ENCODE measurements at regions not wholly inside any gene's neighbourhood (a gene's known extent, or its start where the extent isn't known, plus 50 kb on each side); places are given as distances from the start of the nearest gene placed in this dataset.

- ChIA-PET CTCF (no interaction called here), POLR2A (no interaction called here)
- Mint-ChIP-seq H3K27me3 (peaks cover 9 to 17% of the 10 kb centered on the region in 2 donors), H3K36me3 (peaks cover 0 to 2% (median 0%) of the 10 kb centered on the region in 3 donors), H3K4me3 (no peak overlapping the region), H3K4me1 (no peaks in the 10 kb centered on the region), H3K27ac (no peak overlapping the region), H3K9me3 (no peaks in the 10 kb centered on the region)
- Histone ChIP-seq H3K4me3 (ENCODE audit: low read length) (no peak overlapping the region), H3K36me3 (ENCODE audit: insufficient read depth, low read length) (no peaks in the 10 kb centered on the region), H3K27me3 (ENCODE audit: insufficient read depth, low read length, poor library complexity, severe bottlenecking) (peaks cover 4% of the 10 kb centered on the region), H3K9me3 (ENCODE audit: low read length) (no peaks in the 10 kb centered on the region), H3K27ac (ENCODE audit: low read depth, low read length) (no peak overlapping the region), H3K4me1 (ENCODE audit: insufficient read depth, low read length) (no peaks in the 10 kb centered on the region)
- DNase-seq, result no peak
Measured at GRCh38 chr2:134080386-134081089, 173.3 kb upstream of the MGAT5 start.

GRCh38 chr2:134081238-134081938, 172.5 kb upstream of the MGAT5 start:
- Mint-ChIP-seq H3K9me3 (no peaks in the 10 kb centered on the region), H3K4me3 (no peak overlapping the region), H3K36me3 (no peaks in the 10 kb centered on the region), H3K4me1 (no peaks in the 10 kb centered on the region), H3K27ac (no peak overlapping the region), H3K27me3 (peaks cover 9 to 13% of the 10 kb centered on the region in 2 donors)
- no peak for DNase-seq
- Histone ChIP-seq H3K27ac (ENCODE audit: low read depth, low read length) (no peak overlapping the region), H3K9me3 (ENCODE audit: low read length) (no peaks in the 10 kb centered on the region), H3K36me3 (ENCODE audit: insufficient read depth, low read length) (no peaks in the 10 kb centered on the region), H3K4me1 (ENCODE audit: insufficient read depth, low read length) (no peaks in the 10 kb centered on the region), H3K27me3 (ENCODE audit: insufficient read depth, low read length, poor library complexity, severe bottlenecking) (peaks cover 4% of the 10 kb centered on the region), H3K4me3 (ENCODE audit: low read length) (no peak overlapping the region)
- CTCF ChIA-PET, result no interaction called here
- POLR2A ChIA-PET, result no interaction called here

GRCh38 chr2:134083548-134083947, 170.3 kb upstream of the MGAT5 start:
- ChIA-PET CTCF (no interaction called here), POLR2A (no interaction called here)
- Histone ChIP-seq H3K9me3 (ENCODE audit: low read length) (no peaks in the 10 kb centered on the region), H3K4me3 (ENCODE audit: low read length) (no peak overlapping the region), H3K27ac (ENCODE audit: low read depth, low read length) (no peak overlapping the region), H3K4me1 (ENCODE audit: insufficient read depth, low read length) (no peaks in the 10 kb centered on the region), H3K36me3 (ENCODE audit: insufficient read depth, low read length) (no peaks in the 10 kb centered on the region), H3K27me3 (ENCODE audit: insufficient read depth, low read length, poor library complexity, severe bottlenecking) (peaks cover 4% of the 10 kb centered on the region)
- Mint-ChIP-seq H3K4me1 (no peaks in the 10 kb centered on the region), H3K27ac (no peak overlapping the region), H3K36me3 (no peaks in the 10 kb centered on the region), H3K9me3 (no peaks in the 10 kb centered on the region), H3K4me3 (no peak overlapping the region), H3K27me3 (peaks cover under 1 to 5% of the 10 kb centered on the region in 2 donors)
- DNase-seq, result no peak

GRCh38 chr2:134086594-134087219, 167.2 kb upstream of the MGAT5 start:
- H3K4me1 Mint-ChIP-seq, result no peaks in the 10 kb centered on the region
- no peaks in the 10 kb centered on the region for H3K4me1 ChIP-seq (ENCODE audit: insufficient read depth, low read length)
- no peaks in the 10 kb centered on the region for H3K27me3 ChIP-seq (ENCODE audit: insufficient read depth, low read length, poor library complexity, severe bottlenecking)
- H3K4me3 Mint-ChIP-seq, result no peak overlapping the region
- ChIA-PET POLR2A (interaction anchor here (0.6 kb wide), 1 partner anchor 79 kb away, joined by 3 read pairs; no protein-coding TSS in a partner anchor), CTCF (no interaction called here)
- no peaks in the 10 kb centered on the region for H3K9me3 ChIP-seq (ENCODE audit: low read length)
- H3K4me3 ChIP-seq (ENCODE audit: low read length), result no peak overlapping the region
- H3K36me3 Mint-ChIP-seq, result no peaks in the 10 kb centered on the region
- H3K36me3 ChIP-seq (ENCODE audit: insufficient read depth, low read length), result no peaks in the 10 kb centered on the region
- H3K27ac ChIP-seq (ENCODE audit: low read depth, low read length), result no peak overlapping the region
- DNase-seq, result no peak
- peaks cover 0 to 2% (median 0%) of the 10 kb centered on the region in 5 donors for H3K9me3 Mint-ChIP-seq
- peaks cover 7 to 8% of the 10 kb centered on the region in 2 donors for H3K27me3 Mint-ChIP-seq
- H3K27ac Mint-ChIP-seq, result no peak overlapping the region

GRCh38 chr2:134087371-134087921, 166.4 kb upstream of the MGAT5 start:
- H3K27ac ChIP-seq (ENCODE audit: low read depth, low read length), result no peak overlapping the region
- Mint-ChIP-seq H3K4me3 (no peak overlapping the region), H3K4me1 (no peaks in the 10 kb centered on the region), H3K9me3 (peaks cover 0 to 2% (median 0%) of the 10 kb centered on the region in 5 donors), H3K27me3 (peaks cover 3 to 12% of the 10 kb centered on the region in 2 donors), H3K27ac (no peak overlapping the region), H3K36me3 (no peaks in the 10 kb centered on the region)
- H3K4me1 ChIP-seq (ENCODE audit: insufficient read depth, low read length), result no peaks in the 10 kb centered on the region
- H3K27me3 ChIP-seq (ENCODE audit: insufficient read depth, low read length, poor library complexity, severe bottlenecking), result no peaks in the 10 kb centered on the region
- DNase-seq, result no peak
- H3K9me3 ChIP-seq (ENCODE audit: low read length), result no peaks in the 10 kb centered on the region
- CTCF ChIA-PET, result no interaction called here
- POLR2A ChIA-PET, result interaction anchor here (0.6 kb wide), 1 partner anchor 80 kb away, joined by 3 read pairs; no protein-coding TSS in a partner anchor
- H3K36me3 ChIP-seq (ENCODE audit: insufficient read depth, low read length), result no peaks in the 10 kb centered on the region
- no peak overlapping the region for H3K4me3 ChIP-seq (ENCODE audit: low read length)

GRCh38 chr2:134089454-134089853, 164.4 kb upstream of the MGAT5 start:
- no peaks in the 10 kb centered on the region for H3K36me3 ChIP-seq (ENCODE audit: insufficient read depth, low read length)
- no peaks in the 10 kb centered on the region for H3K27me3 ChIP-seq (ENCODE audit: insufficient read depth, low read length, poor library complexity, severe bottlenecking)
- CTCF ChIA-PET, result no interaction called here

GRCh38 chr2:134097740-134098139, 156.1 kb upstream of the MGAT5 start:
- H3K36me3 Mint-ChIP-seq, result no peaks in the 10 kb centered on the region
- no peak overlapping the region for H3K27ac Mint-ChIP-seq
- DNase-seq, result no peak
- ChIA-PET POLR2A (no interaction called here), CTCF (no interaction called here)
- Histone ChIP-seq H3K4me3 (ENCODE audit: low read length) (no peak overlapping the region), H3K9me3 (ENCODE audit: low read length) (no peaks in the 10 kb centered on the region), H3K27me3 (ENCODE audit: insufficient read depth, low read length, poor library complexity, severe bottlenecking) (no peaks in the 10 kb centered on the region), H3K4me1 (ENCODE audit: insufficient read depth, low read length) (no peaks in the 10 kb centered on the region), H3K36me3 (ENCODE audit: insufficient read depth, low read length) (no peaks in the 10 kb centered on the region), H3K27ac (ENCODE audit: low read depth, low read length) (no peak overlapping the region)
- no peaks in the 10 kb centered on the region for H3K4me1 Mint-ChIP-seq
- peaks cover 8 to 39% of the 10 kb centered on the region in 2 donors for H3K27me3 Mint-ChIP-seq
- peaks cover 0 to 2% (median 0%) of the 10 kb centered on the region in 5 donors for H3K9me3 Mint-ChIP-seq
- H3K4me3 Mint-ChIP-seq, result no peak overlapping the region

More at GRCh38 chr2:134089454-134089853, 164.4 kb upstream of the MGAT5 start:
- peaks cover 0 to 2% (median 0%) of the 10 kb centered on the region in 5 donors for H3K9me3 Mint-ChIP-seq
- no peaks in the 10 kb centered on the region for H3K4me1 Mint-ChIP-seq
- POLR2A ChIA-PET, result no interaction called here
- Histone ChIP-seq H3K27ac (ENCODE audit: low read depth, low read length) (no peak overlapping the region), H3K4me1 (ENCODE audit: insufficient read depth, low read length) (no peaks in the 10 kb centered on the region), H3K9me3 (ENCODE audit: low read length) (no peaks in the 10 kb centered on the region), H3K4me3 (ENCODE audit: low read length) (no peak overlapping the region)
- no peaks in the 10 kb centered on the region for H3K36me3 Mint-ChIP-seq
- DNase-seq, result no peak
- H3K4me3 Mint-ChIP-seq, result no peak overlapping the region
- H3K27me3 Mint-ChIP-seq, result peaks cover 4 to 18% of the 10 kb centered on the region in 2 donors
- no peak overlapping the region for H3K27ac Mint-ChIP-seq

GRCh38 chr2:134098321-134098720, 155.6 kb upstream of the MGAT5 start:
- H3K27me3 ChIP-seq (ENCODE audit: insufficient read depth, low read length, poor library complexity, severe bottlenecking), result no peaks in the 10 kb centered on the region
- ChIA-PET POLR2A (no interaction called here), CTCF (interaction anchor here (0.6 kb wide), 1 partner anchor 214 kb away, joined by 3 read pairs; no protein-coding TSS in a partner anchor)
- H3K4me1 ChIP-seq (ENCODE audit: insufficient read depth, low read length), result no peaks in the 10 kb centered on the region
- Mint-ChIP-seq H3K36me3 (no peaks in the 10 kb centered on the region), H3K27ac (no peak overlapping the region), H3K4me3 (no peak overlapping the region), H3K4me1 (no peaks in the 10 kb centered on the region), H3K27me3 (peaks cover 8 to 39% of the 10 kb centered on the region in 2 donors), H3K9me3 (peaks cover 0 to 2% (median 0%) of the 10 kb centered on the region in 5 donors)
- DNase-seq, result no peak
- H3K4me3 ChIP-seq (ENCODE audit: low read length), result no peak overlapping the region
- H3K9me3 ChIP-seq (ENCODE audit: low read length), result no peaks in the 10 kb centered on the region
- H3K36me3 ChIP-seq (ENCODE audit: insufficient read depth, low read length), result no peaks in the 10 kb centered on the region
- no peak overlapping the region for H3K27ac ChIP-seq (ENCODE audit: low read depth, low read length)
